Thymus (tissue), 11 donors: ENCODE measurements at regions not wholly inside any gene's neighbourhood (a gene's known extent, or its start where the extent isn't known, plus 50 kb on each side); places are given as distances from the start of the nearest gene placed in this dataset.

Experiments used
- DNase-seq, 9 donors: peaks; one replicate each; pipeline ENCODE4 v3.0.0-alpha.2; 2013; ENCODE audit warnings: low spot score in 9 of 9, low read depth in 6 of 9, missing footprints in 1 of 9
- H3K27ac ChIP-seq, 2 donors: one replicate each; pipeline ENCODE4 v1.5.1; 2013; ENCODE audit warnings: control low read depth in 1 of 2, low read depth in 1 of 2, low read length in 1 of 2, mild to moderate bottlenecking in 1 of 2, moderate library complexity in 1 of 2
- H3K27me3 ChIP-seq, 2 donors: one replicate each; pipeline ENCODE4 v1.5.1; 2013; ENCODE audit warnings: low read length in 1 of 2; ENCODE audit not compliant: control insufficient read depth in 2 of 2, insufficient read depth in 1 of 2
- H3K36me3 ChIP-seq, 2 donors: one replicate each; pipeline ENCODE4 v1.5.1; 2013; ENCODE audit warnings: low read length in 1 of 2, mild to moderate bottlenecking in 1 of 2, moderate library complexity in 1 of 2; ENCODE audit not compliant: control insufficient read depth in 2 of 2, insufficient read depth in 2 of 2
- H3K4me1 ChIP-seq, 2 donors: one replicate each; pipeline ENCODE4 v1.5.1; 2013; ENCODE audit warnings: low read length in 2 of 2; ENCODE audit not compliant: control insufficient read depth in 2 of 2, insufficient read depth in 2 of 2
- H3K4me3 ChIP-seq, 2 donors: one replicate each; pipeline ENCODE4 v1.5.1; 2013; ENCODE audit warnings: low read length in 2 of 2, control low read depth in 1 of 2, mild to moderate bottlenecking in 1 of 2
- H3K9me3 ChIP-seq, 2 donors: one replicate each; pipeline ENCODE4 v1.5.1; 2013; ENCODE audit warnings: low read length in 1 of 2, mild to moderate bottlenecking in 1 of 2; ENCODE audit not compliant: control insufficient read depth in 2 of 2, insufficient read depth in 1 of 2
- WGBS: extraction: QIAGEN DNeasy Blood & Tissue Kit; methylation state at CpG from one replicate; pipeline ENCODE4 v1.1.7; 2013; 5-methylcytosine and 5-hydroxymethylcytosine counted together
- donor health status: healthy.

DNA sequence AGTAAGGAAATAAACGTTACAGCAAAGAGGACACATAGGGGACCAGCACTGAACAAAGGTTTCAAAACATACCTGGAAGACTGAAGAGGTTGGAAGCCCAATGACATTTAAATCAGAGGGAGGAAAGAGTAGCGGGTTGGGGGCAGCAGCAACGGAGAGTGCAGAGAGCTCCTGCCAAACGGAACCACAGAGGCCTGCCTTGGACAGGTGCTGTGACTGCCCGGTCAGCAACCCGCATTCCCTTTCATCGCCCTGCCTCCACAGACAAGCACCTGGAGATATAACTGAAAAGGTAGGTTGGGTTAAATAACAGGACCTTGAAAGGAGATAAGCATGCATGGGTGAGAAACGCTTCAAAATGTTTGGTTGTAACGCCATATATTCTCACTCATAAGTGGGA, 92.8 kb upstream of the SLC38A4 start:
- H3K27ac ChIP-seq = no peak overlapping the region
- DNase-seq = no peak
- no peaks in the 10 kb centered on the region for H3K4me1 ChIP-seq
- H3K4me3 ChIP-seq = no peak overlapping the region
- no peaks in the 10 kb centered on the region for H3K36me3 ChIP-seq
- no peaks in the 10 kb centered on the region for H3K27me3 ChIP-seq
- H3K9me3 ChIP-seq = no peaks in the 10 kb centered on the region
- WGBS = 96% methylated on average over 9 of the region's 9 CpGs

DNA sequence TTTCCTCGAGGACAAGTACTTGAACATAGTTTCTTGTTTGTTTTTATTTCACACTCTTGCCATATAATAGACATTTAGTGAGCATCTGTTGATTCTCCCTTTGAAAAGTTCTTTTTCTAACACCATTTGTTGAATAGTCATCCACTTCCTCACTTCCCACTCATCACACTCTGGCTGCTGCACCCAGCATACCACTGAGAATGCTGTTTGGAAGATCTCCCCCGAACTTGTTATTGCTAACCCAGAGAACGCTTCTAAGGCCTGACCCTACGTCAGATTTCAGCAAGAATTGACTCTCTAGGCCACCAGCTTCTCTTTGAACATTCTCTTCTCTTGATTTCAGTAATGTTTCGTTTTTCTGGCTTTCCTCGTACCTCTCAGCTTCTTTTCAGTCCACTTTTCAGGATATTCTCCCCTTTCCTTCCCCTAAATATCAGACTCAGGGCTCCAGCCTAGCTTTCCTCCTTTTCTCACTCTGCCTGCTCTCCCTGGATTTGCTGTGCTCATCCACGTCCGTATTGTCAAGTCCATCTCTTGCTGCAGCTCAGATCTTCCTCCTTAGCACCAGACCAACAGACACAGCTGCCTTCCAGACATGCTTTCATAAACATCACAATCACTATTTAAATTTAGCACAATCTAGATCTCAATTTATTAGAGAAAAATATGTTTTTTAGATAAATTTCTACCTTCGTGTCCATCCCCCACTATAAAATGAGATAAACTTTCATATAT, 94.0 kb upstream of the SLC38A4 start:
- Histone ChIP-seq H3K4me3 (no peak overlapping the region), H3K27ac (no peak overlapping the region), H3K4me1 (no peaks in the 10 kb centered on the region), H3K36me3 (no peaks in the 10 kb centered on the region), H3K27me3 (no peaks in the 10 kb centered on the region), H3K9me3 (no peaks in the 10 kb centered on the region)
- WGBS = 96% methylated on average over 9 of the region's 9 CpGs
- DNase-seq = no peak

DNA sequence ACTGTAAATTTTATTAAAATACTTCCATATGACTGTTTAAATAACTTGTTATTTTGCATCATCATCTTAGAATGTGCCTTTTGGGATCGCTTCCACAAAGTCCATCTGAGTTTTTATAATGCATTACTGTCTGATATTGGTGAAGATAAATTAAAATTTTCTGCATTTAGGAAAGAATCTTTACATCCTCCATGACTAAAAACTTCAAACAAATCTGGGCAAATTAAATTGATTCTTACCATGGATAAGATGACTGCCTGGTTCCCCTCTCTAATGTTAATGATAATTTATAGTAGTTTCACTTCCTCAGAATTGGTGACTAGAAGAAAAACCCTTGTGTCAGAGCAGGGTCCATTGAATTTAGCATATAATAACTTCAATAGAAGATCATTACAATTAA, 94.7 kb upstream of the SLC38A4 start:
- H3K36me3 ChIP-seq = no peaks in the 10 kb centered on the region
- no peak overlapping the region for H3K4me3 ChIP-seq
- no peaks in the 10 kb centered on the region for H3K9me3 ChIP-seq
- DNase-seq = no peak
- H3K4me1 ChIP-seq = no peaks in the 10 kb centered on the region
- no peak overlapping the region for H3K27ac ChIP-seq
- WGBS = 100% methylated on average over 1 of the region's 1 CpG
- H3K27me3 ChIP-seq = no peaks in the 10 kb centered on the region

DNA sequence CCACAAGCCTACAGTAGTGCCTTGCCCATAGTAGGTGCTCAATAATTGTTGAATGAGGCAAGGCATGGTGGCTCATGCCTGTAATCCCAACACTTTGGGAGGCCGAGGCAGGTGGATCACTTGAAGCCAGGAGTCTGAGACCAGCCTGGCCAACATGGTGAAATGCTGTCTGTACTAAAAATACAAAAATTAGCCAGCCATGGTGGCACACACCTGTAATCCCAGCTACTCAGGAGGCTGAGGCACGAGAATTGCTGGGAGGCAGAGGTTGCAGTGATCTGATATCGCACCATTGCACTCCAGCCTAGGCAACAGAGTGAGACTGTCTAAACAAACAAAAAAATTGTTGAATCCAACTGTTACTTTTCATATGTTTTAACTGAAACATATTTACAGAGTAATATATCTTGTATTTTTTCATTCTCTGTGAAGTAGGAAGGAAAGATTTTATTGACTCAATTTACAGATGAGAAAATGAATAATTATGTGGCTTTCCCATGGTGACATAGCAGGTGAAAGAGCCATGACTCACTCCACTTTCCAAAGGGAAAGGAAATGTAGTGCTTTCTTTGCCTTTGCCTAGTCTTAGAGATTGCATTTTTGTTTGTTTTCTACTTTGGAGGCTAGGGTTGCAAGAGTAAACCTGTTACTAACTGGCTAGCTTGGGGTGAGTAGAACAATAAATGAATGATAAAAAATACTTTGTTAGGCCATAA, 95.4 kb upstream of the SLC38A4 start:
- Histone ChIP-seq H3K27ac (no peak overlapping the region), H3K27me3 (no peaks in the 10 kb centered on the region), H3K9me3 (no peaks in the 10 kb centered on the region), H3K36me3 (no peaks in the 10 kb centered on the region), H3K4me1 (no peaks in the 10 kb centered on the region), H3K4me3 (no peak overlapping the region)
- WGBS = 97% methylated on average over 3 of the region's 3 CpGs
- DNase-seq = no peak

GRCh38 chr12:46921764-46922133, 96.0 kb upstream of the SLC38A4 start:
- WGBS = 94% methylated on average over 1 of the region's 1 CpG
- Histone ChIP-seq H3K9me3 (no peaks in the 10 kb centered on the region), H3K27ac (no peak overlapping the region)

GRCh38 chr12:46926526-46926925, 100.7 kb upstream of the SLC38A4 start:
- H3K9me3 ChIP-seq = no peaks in the 10 kb centered on the region
- no peak overlapping the region for H3K27ac ChIP-seq
- H3K36me3 ChIP-seq = no peaks in the 10 kb centered on the region
- H3K4me1 ChIP-seq = no peaks in the 10 kb centered on the region
- H3K27me3 ChIP-seq = no peaks in the 10 kb centered on the region
- no peak for DNase-seq
- WGBS = 65% methylated on average over 2 of the region's 2 CpGs
- no peak overlapping the region for H3K4me3 ChIP-seq

More at GRCh38 chr12:46921764-46922133, 96.0 kb upstream of the SLC38A4 start:
- H3K4me3 ChIP-seq = no peak overlapping the region
- H3K4me1 ChIP-seq = no peaks in the 10 kb centered on the region
- H3K27me3 ChIP-seq = no peaks in the 10 kb centered on the region
- no peak for DNase-seq
- H3K36me3 ChIP-seq = no peaks in the 10 kb centered on the region

DNA sequence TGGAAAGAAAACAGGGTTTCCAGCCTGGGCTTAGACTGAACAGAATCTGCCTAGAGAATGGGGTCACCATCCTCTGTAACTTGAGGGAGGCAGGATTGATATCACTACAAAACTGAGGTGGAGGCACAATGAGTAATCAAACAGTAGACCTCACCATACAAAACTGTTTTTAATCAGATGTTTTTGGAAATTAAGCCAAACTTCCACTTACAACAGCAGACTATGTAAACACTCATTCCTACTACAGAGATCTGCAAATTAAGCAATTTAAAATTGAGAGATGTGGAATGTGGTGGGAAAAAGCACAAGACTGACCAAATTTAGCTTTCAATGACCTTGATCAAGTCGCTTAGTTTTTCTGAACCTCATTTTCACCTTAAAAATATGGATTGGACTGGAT, 104.3 kb upstream of the SLC38A4 start:
- WGBS = 99% methylated on average over 1 of the region's 1 CpG
- Histone ChIP-seq H3K4me3 (no peak overlapping the region), H3K4me1 (no peaks in the 10 kb centered on the region), H3K27me3 (no peaks in the 10 kb centered on the region), H3K36me3 (no peaks in the 10 kb centered on the region), H3K27ac (no peak overlapping the region), H3K9me3 (no peaks in the 10 kb centered on the region)
- no peak for DNase-seq

- WGBS = 66% methylated on average over 1 of the region's 1 CpG
Measured at GRCh38 chr12:46933947-46934346, 108.2 kb upstream of the SLC38A4 start.

GRCh38 chr12:46934374-46935111, 108.7 kb upstream of the SLC38A4 start:
- no peaks in the 10 kb centered on the region for H3K36me3 ChIP-seq
- H3K4me3 ChIP-seq = no peak overlapping the region
- no peak overlapping the region for H3K27ac ChIP-seq
- no peaks in the 10 kb centered on the region for H3K27me3 ChIP-seq
- no peaks in the 10 kb centered on the region for H3K9me3 ChIP-seq
- no peaks in the 10 kb centered on the region for H3K4me1 ChIP-seq
- DNase-seq = peak in 4 of 9 donors; percentile 2 to 37 (median 6)
- WGBS = 80% methylated on average over 10 of the region's 10 CpGs

More at GRCh38 chr12:46933947-46934346, 108.2 kb upstream of the SLC38A4 start:
- no peaks in the 10 kb centered on the region for H3K4me1 ChIP-seq
- H3K27me3 ChIP-seq = no peaks in the 10 kb centered on the region
- H3K27ac ChIP-seq = no peak overlapping the region
- H3K4me3 ChIP-seq = no peak overlapping the region
- DNase-seq = peak; percentile 8 to 60 (median 24)
- H3K36me3 ChIP-seq = no peaks in the 10 kb centered on the region
- H3K9me3 ChIP-seq = no peaks in the 10 kb centered on the region
